Keratinocyte (primary cell): ENCODE measurements at regions not wholly inside any gene's neighbourhood (a gene's known extent, or its start where the extent isn't known, plus 50 kb on each side); places are given as distances from the start of the nearest gene placed in this dataset.

Experiments
- DNase-seq: peaks from one replicate; pipeline ENCODE4 v3.0.0-alpha.2; 2011; ENCODE audit warnings: low read depth, missing footprints, low spot score
- FAIRE-seq: peaks from 2 replicates; lab custom pipeline; 2011; peaks lifted over from hg19 to GRCh38; lab: Jason Lieb, UNC
- H2AFZ ChIP-seq: 2 replicates; pipeline ENCODE4 v1.6.0; 2012; ENCODE audit warnings: low read length, control low read depth, inconsistent platforms; ENCODE audit not compliant: control insufficient read depth
- H3K27ac ChIP-seq: 2 replicates; pipeline ENCODE4 v1.5.1; 2011; ENCODE audit warnings: low read length; ENCODE audit not compliant: control insufficient read depth, insufficient read depth
- H3K27me3 ChIP-seq: 3 replicates; pipeline ENCODE4 v1.6.0; 2011; ENCODE audit warnings: low read length; ENCODE audit not compliant: control insufficient read depth, insufficient read depth; ENCODE audit errors: extremely low read depth
- H3K36me3 ChIP-seq, 2 experiments: 2 replicates in 1 of 2; 3 replicates in 1 of 2; pipeline ENCODE4 v1.5.1; 2011; ENCODE audit warnings: low read length in 2 of 2, mild to moderate bottlenecking in 1 of 2; ENCODE audit not compliant: control insufficient read depth in 2 of 2, insufficient read depth in 2 of 2; ENCODE audit errors: extremely low read depth in 1 of 2
- H3K4me1 ChIP-seq: 3 replicates; pipeline ENCODE4 v1.5.1; 2011; ENCODE audit warnings: low read length; ENCODE audit not compliant: control insufficient read depth, insufficient read depth; ENCODE audit errors: extremely low read depth
- H3K4me2 ChIP-seq: 3 replicates; pipeline ENCODE4 v1.6.0; 2011; ENCODE audit warnings: low read depth, low read length; ENCODE audit not compliant: control insufficient read depth, insufficient read depth; ENCODE audit errors: extremely low read depth
- H3K4me3 ChIP-seq, 3 experiments: fragments of 200-600 bp in 1 of 3; sonication (generic) in 1 of 3; 2 replicates in 2 of 3; 3 replicates in 1 of 3; pipeline ENCODE4 v1.5.1; 2011 to 2016; ENCODE audit warnings: low read length in 3 of 3, mild to moderate bottlenecking in 3 of 3, control low read depth in 2 of 3, inconsistent platforms in 1 of 3, low read depth in 1 of 3, mixed read lengths in 1 of 3, mixed run types in 1 of 3, moderate library complexity in 1 of 3; ENCODE audit not compliant: control insufficient read depth in 2 of 3, insufficient read depth in 2 of 3; ENCODE audit errors: extremely low read depth in 1 of 3
- H3K79me2 ChIP-seq: 2 replicates; pipeline ENCODE4 v1.6.0; 2012; ENCODE audit warnings: low read length; ENCODE audit not compliant: control insufficient read depth, insufficient read depth
- H3K9ac ChIP-seq: 3 replicates; pipeline ENCODE4 v1.6.0; 2011; ENCODE audit warnings: low read length; ENCODE audit not compliant: control insufficient read depth, insufficient read depth; ENCODE audit errors: extremely low read depth
- H3K9me1 ChIP-seq: 3 replicates; pipeline ENCODE4 v1.6.0; 2011; ENCODE audit warnings: low read length; ENCODE audit not compliant: control insufficient read depth, insufficient read depth; ENCODE audit errors: extremely low read depth
- H3K9me3 ChIP-seq: 2 replicates; pipeline ENCODE4 v1.5.1; 2012; ENCODE audit warnings: low read depth, low read length; ENCODE audit not compliant: control insufficient read depth
- H4K20me1 ChIP-seq: 3 replicates; pipeline ENCODE4 v1.6.0; 2011; ENCODE audit warnings: low read length; ENCODE audit not compliant: control insufficient read depth, insufficient read depth; ENCODE audit errors: extremely low read depth
- EZH2 ChIP-seq: IDR thresholded peaks from one replicate; pipeline ENCODE4 v1.6.1; 2012; ENCODE audit warnings: inconsistent platforms, mild to moderate bottlenecking, low read length, moderate library complexity
- dilution Hi-C: fragments of 300-500 bp; cut with MboI; formaldehyde crosslinking; loops from one replicate; pipeline ENCODE4 v1.7.0; 2020; ENCODE audit warnings: low sequenced_read_pairs; ENCODE audit not compliant: extremely low pct_ligation_motif_present
- TF ChIP-seq, protein P1 (sequence below), 3 experiments: IDR thresholded peaks in 1 of 3; conservative IDR thresholded peaks in 1 of 3; optimal IDR thresholded peaks in 1 of 3; 2 replicates in 2 of 3; 3 replicates in 1 of 3; pipeline versions ENCODE3 to v1.5.1; 2011; ENCODE audit warnings: low read length in 3 of 3, mild to moderate bottlenecking in 3 of 3, moderate library complexity in 2 of 3, control low read depth in 1 of 3, inconsistent platforms in 1 of 3; ENCODE audit not compliant: insufficient read depth in 2 of 3; ENCODE audit errors: extremely low read depth in 1 of 3

DNA sequence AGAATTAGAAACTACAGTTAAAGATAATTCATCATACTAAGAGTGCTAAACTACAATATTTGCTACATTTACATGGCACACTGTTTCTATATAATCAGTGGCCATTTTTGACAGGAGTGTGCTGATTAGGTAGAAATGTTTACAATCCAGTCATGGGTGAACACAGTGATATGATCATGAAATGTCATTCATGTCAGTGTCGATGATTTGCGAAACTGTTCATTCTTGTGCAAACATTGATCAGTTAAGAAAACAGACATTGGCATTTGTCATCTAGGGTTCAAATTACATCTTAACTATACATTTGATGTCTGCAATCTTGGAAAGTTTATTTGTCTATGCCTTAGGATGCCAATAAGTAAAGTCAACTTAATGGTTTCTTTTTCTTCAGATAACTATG, 474.9 kb downstream of the DOK5 start:
- Histone ChIP-seq H2AFZ (no peak overlapping the region), H3K79me2 (no peaks in the 10 kb centered on the region), H3K36me3 (no peaks in the 10 kb centered on the region), H3K27ac (no peak overlapping the region), H3K27me3 (no peaks in the 10 kb centered on the region), H3K9me1 (no peaks in the 10 kb centered on the region), H3K4me3 (no peak overlapping the region), H3K9ac (no peak overlapping the region), H4K20me1 (no peaks in the 10 kb centered on the region), H3K4me1 (no peaks in the 10 kb centered on the region), H3K9me3 (no peaks in the 10 kb centered on the region), H3K4me2 (no peak overlapping the region)
- TF ChIP-seq, protein P1, sequence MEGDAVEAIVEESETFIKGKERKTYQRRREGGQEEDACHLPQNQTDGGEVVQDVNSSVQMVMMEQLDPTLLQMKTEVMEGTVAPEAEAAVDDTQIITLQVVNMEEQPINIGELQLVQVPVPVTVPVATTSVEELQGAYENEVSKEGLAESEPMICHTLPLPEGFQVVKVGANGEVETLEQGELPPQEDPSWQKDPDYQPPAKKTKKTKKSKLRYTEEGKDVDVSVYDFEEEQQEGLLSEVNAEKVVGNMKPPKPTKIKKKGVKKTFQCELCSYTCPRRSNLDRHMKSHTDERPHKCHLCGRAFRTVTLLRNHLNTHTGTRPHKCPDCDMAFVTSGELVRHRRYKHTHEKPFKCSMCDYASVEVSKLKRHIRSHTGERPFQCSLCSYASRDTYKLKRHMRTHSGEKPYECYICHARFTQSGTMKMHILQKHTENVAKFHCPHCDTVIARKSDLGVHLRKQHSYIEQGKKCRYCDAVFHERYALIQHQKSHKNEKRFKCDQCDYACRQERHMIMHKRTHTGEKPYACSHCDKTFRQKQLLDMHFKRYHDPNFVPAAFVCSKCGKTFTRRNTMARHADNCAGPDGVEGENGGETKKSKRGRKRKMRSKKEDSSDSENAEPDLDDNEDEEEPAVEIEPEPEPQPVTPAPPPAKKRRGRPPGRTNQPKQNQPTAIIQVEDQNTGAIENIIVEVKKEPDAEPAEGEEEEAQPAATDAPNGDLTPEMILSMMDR (optimal IDR thresholded peaks at IDR 0.05 in 1 of 3, IDR thresholded peaks at IDR 0.05 in 1 of 3, conservative IDR thresholded peaks at IDR 0.05 in 1 of 3; ENCODE audit: extremely low read depth in 1 of 3, insufficient read depth in 2 of 3, low read length in 3 of 3) = no peak
- no peak for TF ChIP-seq EZH2
- no peak for DNase-seq
- FAIRE-seq = no peak
- dilution Hi-C loops = no loop called here

DNA sequence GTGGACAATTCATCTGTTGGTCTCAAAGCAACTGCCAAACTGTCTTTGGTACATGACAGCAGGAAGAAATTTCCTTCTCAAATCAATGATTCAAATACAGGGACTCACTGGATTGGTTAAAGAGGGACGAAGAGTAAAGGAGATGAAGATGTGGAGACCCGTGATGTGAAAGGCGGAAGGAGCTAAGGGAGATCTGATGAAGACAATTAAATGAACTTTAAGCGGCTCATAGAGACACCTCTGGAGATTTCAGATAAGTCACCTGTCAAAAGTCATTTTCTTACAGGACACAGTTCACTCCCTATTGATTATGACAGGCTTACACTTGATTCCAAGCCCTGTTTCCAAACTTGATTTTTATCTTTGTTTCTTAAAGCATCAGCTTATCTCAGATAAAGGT, 466.3 kb downstream of the DOK5 start:
- no peak overlapping the region for H2AFZ ChIP-seq
- no peaks in the 10 kb centered on the region for H3K79me2 ChIP-seq
- FAIRE-seq = no peak
- no peaks in the 10 kb centered on the region for H3K4me1 ChIP-seq
- no peaks in the 10 kb centered on the region for H3K27me3 ChIP-seq
- H3K9me3 ChIP-seq = no peaks in the 10 kb centered on the region
- no peaks in the 10 kb centered on the region for H4K20me1 ChIP-seq
- TF ChIP-seq EZH2 = no peak
- TF ChIP-seq, protein P1 (optimal IDR thresholded peaks at IDR 0.05 in 1 of 3, IDR thresholded peaks at IDR 0.05 in 1 of 3, conservative IDR thresholded peaks at IDR 0.05 in 1 of 3; ENCODE audit: extremely low read depth in 1 of 3, insufficient read depth in 2 of 3, low read length in 3 of 3) = no peak
- H3K9me1 ChIP-seq = no peaks in the 10 kb centered on the region
- H3K4me3 ChIP-seq = no peak overlapping the region
- H3K36me3 ChIP-seq = no peaks in the 10 kb centered on the region
- DNase-seq = no peak
- no peak overlapping the region for H3K4me2 ChIP-seq
- no peak overlapping the region for H3K27ac ChIP-seq
- dilution Hi-C loops = no loop called here
- H3K9ac ChIP-seq = no peak overlapping the region
